HG03432 (cell line): ENCODE measurements at regions not wholly inside any gene's neighbourhood (a gene's known extent, or its start where the extent isn't known, plus 50 kb on each side); places are given as distances from the start of the nearest gene placed in this dataset.

Source experiments
- ATAC-seq: cut with Tn5 transposase; IDR thresholded peaks from one replicate; pipeline ENCODE4 v1.9.1; 2021; ENCODE audit warnings: mild to moderate bottlenecking, moderate library complexity; ENCODE audit not compliant: unreplicated experiment

DNA sequence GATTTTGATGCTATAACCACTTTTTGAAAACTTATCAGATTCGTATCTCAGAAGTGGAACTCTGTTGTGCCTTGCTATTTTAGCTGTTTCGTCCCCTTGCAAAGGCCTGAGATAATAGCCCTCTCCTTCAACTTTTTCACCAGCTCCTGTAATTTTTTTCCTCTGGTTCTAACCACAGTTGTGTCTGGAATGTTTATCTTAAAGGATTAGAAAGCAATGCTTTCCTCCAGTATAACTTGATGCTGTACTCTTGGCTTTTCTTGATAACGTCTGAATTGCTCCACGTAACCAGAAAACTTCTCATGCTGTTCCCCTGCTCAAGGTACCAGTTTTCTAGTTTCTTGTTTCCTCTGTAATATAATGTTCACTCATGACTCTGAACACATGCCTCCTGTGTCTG, 209.4 kb downstream of the DTWD2 start:
- no peak for ATAC-seq

DNA sequence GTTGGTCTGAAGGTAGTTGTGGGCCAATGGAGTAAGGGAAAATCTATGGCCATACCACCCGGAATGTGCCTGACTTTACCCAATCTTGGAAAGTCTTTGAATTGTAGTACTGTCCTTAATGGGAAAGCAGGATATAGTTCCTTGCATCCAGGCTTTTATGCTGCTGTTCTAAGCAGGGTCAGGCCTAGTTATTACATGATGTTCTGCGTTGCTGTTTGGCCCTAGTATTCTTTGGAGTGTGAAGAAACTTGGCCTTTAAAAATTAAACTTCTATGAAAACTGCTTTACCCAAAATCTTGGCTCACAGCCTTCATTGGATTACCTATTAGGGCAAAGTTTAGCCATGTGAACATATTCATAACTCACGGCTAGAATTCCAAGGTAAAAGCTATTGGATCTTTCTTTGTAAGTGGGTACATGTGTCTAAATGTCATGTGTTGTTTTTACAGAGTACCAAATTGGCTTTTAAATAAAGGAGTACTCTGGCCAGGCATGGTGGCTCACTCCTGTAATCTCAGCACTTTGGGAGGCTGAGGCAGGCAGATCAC, 211.1 kb downstream of the DTWD2 start:
- ATAC-seq: no peak

DNA sequence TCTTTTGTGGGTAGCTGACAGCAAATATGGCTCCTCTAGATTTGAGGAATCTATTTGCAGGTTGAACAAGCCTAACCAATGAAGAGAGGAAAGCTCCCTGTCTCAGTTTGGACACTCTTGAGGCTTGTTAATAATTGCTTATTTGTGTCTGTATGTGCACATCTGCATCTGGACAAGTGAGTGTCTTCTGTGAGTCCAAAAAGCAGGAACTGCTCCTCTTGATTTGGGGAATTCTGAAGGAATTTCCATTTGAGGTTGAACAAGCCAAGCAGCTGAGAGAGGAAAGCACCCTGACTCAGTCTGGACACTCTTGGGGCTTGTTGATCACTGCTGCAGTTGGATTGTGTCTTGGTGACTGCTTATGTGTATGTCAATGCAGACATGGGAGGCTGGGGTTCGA, 211.6 kb downstream of the DTWD2 start:
- ATAC-seq: peak; percentile 61

DNA sequence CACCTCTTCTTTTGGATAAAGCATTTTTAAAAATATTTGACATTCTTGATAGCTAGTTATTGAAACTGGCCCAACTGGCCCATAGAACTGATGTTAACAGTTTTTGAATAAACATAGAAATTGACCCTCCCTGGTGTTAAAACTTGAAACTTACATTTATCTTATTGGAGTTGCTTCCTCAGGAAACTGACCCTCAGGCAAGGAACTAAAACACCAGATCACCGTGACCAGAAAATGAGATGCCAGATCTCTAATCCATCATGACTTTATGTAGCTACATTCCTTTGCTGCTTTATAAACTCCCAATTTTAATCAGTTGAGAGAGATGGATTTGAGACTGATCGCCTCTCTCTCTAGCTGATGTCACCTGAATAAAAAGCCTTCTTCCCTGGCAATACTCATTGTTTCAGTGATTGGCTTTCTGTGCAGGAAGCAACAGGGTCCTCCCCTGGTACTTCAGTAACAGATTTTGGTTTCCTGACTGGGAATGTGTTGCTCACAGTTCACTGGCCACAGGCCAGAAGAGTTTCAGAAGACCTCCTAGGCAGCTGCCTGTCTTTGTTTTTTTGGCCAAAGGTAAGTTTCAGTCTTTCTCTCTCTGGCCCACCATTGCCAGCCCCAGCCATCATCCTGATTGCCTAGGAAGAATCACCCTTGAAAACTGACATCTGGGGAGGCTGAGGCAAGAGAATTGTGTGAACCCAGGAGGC, 212.4 kb downstream of the DTWD2 start:
- peak; percentile 60 for ATAC-seq

DNA sequence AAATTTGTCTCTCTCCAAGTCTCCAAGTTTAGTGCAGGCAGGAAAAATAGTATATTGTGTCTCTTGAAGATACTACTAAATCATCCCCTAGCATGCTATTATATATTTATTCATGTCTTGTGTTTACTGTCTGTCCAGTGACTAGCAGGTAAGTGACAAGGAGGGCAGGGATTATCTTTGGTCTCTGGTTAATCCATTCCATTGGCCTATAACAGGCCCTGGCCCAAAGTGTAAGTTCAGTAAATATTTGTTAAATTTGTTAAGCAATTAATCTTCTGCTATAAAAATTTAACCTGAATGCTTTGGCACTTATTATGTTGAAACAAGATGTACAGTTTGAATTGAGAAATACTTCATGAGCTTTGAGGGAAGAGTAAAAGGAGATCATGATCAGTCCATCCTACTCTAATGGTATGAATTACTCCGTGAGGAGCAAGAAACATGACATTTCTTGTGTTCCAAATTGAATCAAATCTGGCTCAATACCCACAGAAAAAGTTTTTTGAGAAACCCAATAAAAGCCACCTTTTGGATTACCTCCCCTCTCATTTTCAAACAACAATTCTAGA, 219.7 kb downstream of the DTWD2 start:
- ATAC-seq: no peak

DNA sequence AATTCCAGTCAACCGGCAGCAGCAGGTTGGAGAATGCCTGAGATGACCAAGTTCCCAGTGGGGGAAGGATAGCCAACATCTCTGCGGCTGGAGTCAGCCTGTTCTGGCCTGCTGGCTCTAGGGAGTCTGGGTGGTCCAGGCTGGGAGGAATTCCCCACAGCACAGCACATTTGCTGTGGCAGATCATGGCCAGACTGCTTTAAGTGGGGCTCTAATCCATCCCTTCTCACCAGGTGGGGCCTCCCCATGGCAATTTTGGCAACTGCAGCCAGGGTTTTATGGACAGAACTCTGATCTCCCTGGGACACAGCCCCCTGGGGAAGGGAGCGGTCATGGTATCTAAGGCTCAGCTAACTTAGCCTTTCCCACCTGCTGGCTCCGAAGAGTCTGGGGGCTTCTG, 226.1 kb downstream of the DTWD2 start:
- ATAC-seq: no peak

DNA sequence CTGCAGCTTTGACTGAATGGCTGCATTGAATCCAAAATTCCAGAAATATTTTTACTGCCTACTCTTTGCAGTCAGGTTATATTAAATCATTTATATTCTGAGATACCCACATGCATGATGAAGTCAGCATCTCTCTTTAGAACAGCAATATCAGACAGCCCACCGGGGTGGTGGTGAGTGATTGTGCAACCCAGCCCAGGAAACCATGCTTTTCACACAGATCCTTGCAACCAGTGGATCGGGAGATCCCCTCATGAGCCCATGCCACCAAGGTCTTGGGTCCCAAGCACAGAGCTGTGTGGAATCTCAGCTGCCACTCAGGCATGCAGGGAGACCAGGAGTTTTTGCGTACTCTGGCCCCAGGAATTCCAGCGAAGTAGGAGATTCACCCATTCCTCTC, 226.5 kb downstream of the DTWD2 start:
- no peak for ATAC-seq

DNA sequence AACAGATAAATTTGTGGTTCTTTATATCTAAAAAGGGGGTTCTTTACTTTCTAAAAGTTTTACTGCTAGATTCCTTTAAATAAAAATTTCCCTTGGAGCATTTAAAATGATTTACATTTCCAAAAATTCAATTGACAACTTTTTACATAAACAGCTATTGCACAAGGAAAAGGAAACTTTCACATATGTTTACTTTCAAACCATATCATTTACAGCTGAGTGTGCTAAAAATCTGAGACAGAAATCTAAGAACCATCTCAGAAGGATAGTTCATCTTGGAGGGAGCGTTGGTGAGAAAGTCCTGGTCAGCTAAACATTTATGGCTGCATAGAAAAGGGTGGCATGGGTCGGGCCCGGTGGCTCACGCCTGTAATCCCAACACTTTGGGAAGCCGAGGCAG, 235.4 kb downstream of the DTWD2 start:
- ATAC-seq: no peak

DNA sequence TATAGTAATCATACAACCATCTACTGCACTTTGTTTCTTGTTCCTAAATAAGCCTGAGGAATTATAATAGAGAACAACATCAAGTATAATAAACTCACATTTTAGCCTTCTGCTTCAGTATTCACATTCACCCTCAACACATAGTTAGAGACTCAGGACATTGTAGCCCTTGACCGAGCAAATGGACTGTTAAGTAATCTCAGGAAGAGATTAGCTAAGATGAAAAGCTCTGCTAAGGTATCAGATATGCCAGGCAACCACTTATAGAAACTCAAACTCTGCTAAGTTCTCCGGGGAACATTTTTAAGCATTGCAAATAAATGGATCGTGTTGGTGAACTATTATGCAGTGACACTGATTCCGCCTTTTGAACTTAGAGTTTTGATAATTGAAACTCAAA, 252.0 kb downstream of the DTWD2 start:
- no peak for ATAC-seq

DNA sequence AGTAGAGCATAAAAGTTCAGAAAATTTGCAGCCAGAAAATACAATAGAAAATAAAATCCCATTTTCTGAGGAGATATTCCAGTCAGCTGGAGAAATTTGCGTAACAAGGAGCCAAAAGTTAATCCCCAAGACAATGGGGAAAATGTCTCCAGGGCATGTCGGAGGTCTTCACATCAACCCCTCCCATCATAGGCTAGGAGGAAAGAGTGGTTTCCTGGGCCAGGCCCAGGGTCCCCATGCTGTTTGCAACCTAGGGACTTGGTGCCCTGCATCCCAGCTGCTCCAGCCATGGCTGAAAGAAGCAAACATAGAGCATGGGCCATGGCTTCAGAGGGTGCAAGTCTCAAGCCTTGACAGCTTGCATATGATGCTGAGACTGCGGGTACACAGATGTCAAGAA, 255.0 kb downstream of the DTWD2 start:
- no peak for ATAC-seq

DNA sequence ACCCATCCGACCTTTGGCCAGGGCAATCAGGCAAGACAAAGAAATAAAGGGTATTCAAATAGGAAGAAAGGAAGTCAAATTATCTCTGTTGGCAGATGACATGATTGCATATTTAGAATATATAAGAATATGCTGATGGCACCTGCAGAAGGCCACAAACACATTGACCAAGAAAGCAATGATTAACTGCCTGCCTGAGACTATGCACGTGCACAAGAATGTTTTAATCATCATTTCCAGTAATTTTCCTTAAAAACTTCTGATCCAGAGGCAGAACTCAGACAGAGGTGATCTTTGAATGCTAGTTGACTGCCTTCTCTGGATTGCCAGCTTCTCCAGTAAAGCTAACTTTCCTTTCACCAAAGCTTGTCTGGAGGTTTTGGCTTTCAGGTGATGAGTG, 260.2 kb downstream of the DTWD2 start:
- no peak for ATAC-seq

DNA sequence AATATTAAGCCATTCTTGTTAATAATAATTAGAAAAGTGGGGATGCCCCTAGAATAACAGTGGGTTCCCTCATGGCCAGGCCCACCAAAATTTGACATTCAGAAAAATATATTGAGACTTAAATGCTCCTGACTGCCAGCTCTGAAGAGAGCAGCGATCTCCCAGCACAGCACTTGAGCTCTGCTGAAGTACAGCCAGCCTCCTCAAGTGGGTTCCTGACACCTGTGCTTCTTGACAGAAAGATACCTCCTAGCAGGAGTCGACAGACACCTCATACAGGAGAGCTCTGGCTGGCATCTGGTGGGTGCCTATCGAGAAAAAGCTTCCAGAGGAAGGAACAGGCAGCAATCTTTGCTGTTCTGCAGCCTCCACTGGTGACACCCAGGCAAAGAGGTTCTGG, 261.5 kb downstream of the DTWD2 start:
- no peak for ATAC-seq

DNA sequence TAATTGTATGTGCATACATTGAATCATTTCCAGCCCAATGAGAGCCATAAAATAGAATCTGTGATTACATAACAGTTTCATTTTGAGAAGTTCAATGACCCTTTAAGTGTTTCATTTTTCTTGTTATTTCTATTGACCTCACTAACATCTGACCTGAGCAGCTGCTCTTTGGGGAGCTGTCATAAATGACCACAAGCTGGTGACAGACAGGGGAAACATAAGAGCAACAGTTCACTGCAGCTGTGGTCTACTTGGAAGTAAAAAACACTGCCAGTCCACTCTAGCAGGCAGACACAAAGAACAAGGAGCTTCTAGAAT, 265.4 kb downstream of the DTWD2 start:
- ATAC-seq: peak; percentile 82

DNA sequence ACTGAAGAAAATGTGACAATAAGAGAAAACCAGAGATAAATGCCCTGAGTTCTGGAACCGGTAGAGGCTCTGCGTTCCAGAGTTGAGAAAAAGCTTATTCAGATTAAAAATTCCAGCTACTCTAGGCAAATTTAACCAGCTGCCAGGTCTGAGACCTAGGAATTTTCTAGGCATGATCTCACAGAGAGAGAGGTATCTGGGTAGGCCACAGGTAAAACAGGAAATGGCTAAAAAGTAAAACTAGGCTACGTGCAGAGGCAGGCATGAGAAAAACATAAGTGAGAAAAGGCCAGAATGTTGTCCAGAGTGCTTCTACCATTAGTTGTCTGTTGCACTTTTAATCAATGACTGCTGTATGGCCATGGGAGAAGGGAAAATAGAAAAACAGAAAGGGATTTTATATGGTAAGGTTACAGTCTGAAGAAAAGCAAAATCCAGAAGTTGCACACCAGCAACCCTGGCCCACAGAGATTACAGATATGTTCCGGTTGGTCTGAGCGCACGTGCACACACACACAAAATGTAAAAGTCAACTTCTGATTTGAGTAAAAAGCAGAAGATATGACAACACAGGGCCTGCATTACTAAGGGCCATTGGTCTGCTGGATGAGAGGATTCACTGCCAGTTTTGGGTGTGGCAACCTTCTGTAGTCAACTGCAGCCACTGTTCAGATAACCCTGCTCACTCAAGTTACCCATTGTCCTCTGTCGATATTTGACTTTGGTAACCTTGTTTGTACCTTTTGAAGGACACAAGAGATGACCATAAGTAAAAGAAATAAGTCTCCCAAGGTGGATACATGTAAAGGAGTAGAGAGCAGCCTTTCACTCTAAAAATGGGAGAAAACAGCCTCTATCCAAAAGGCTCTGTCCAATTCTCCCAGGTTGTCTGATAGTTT, 266.0 kb downstream of the DTWD2 start:
- ATAC-seq: peak; percentile 68

DNA sequence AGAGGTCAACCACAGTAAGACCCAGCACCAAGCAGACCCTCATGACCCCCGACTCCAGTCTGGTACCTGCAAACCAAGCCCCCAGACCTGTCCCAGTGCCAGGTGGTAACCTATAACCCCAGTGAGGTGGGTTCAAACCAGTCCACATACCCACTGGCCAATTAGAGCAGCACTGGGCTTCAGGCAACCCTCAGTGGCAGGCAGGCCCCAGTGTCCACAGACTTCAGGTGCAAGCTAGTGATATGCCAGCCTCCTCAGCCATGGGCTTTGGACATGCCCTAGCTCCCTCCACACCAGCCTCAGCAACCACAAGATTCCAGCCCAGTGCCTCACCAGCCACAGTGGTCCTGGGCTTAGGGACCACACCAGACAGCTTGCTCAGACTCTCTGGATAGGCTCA, 276.6 kb downstream of the DTWD2 start:
- no peak for ATAC-seq

DNA sequence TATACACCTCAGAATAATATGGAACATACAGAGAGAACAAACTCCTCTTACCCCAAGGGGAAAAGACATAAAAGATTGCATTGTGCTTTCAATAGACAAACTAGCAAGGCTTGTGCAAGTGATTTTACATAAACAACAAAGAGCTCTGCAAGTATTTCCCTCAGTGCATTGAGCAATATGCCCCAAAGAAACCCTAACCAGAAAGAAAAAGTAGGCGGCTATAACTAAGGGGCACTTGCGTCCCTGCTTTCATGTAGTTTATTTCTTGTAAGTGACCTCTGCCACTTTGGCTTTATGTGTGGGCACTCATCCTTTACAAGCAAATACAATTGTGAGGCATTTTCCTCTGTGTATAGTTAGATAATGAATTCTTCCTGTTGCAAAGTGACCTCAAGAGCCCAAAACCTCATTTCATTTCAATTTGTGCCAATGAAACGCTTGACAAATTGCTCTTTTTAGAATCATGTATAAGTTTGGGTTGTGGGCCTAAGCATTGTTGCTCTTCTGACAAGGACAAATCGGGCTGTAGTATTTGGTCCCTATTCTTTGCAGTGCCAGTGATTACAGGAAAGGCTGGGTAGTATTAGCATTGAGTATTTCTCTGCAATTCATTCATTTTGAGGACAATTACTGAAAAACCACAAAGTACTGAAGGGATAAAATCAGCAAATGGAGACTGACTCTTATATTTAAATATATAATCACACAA, 282.2 kb downstream of the DTWD2 start:
- no peak for ATAC-seq

DNA sequence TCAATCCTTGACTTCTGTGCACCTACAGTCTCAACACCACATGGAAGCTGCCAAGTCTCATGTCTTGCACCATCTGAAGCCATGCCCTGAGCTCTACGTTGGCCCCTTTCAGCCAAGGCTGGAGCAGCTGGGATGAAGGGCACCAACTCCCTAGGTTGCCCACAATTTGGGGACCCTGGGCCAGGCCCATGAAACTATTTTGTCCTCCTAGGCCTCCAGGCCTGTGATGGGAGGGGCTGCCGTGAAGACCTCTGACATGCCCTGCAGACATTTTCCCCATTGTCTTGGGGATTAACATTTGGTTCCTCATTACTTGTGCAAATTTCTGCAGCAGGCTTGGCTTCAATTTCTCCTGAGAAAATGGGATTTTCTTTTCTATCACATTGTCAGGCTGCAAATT, 285.1 kb downstream of the DTWD2 start:
- no peak for ATAC-seq

DNA sequence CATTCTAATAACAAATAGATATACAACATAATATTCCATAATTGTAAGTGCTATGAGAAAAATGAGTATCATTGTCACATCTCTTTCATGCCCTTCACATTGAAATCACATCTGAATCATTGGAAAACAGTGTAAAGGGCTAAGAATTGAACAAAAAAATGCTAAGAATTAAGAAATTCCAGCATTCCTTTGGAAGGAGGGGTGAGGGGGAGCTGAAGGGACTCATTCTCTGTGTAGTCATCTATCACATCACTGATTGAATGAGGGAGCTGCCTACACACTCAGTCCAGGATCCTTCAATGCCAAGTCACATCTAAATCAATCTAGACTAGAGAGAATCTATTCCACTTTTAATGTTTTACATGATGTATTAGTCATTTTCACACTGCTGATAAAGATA, 286.6 kb downstream of the DTWD2 start:
- no peak for ATAC-seq

DNA sequence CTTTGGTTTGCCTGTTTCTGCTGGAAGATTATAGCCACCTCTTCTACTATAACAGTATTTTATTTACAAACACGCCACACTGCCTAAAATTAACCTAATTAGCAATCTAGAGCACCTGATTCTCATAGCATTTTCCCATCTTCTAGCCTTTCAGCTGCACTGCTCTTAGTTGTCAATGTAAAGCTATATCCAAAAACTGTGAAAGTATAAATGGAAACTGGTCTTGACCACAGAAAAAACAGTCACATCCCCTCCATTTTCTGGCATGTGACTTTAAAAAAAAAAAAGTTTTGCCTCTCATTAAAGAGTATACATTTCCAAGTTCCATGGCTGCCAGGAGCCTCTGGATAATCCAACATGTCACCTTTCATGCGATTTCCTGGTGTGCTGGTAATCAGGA, 287.8 kb downstream of the DTWD2 start:
- ATAC-seq: no peak

DNA sequence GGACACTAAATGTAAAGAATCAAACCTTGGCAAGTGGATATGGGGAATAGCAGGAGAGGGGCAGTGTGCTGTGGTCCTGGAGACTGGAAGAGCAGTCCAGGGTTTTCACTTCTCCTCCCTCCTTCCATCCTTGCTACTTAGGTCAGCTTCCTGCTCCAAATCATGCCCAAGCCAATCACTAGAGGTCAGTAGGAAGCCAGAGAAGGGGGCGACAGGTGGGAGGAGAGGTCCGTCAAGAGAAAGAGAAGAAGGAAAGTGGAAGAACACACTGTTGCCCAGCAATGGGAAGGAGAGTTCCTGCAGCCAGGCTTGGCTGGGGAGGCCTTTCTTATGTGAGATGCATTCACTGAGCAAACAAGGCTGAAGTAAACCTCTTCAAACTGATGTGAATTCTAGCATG, 289.6 kb downstream of the DTWD2 start:
- ATAC-seq: no peak

DNA sequence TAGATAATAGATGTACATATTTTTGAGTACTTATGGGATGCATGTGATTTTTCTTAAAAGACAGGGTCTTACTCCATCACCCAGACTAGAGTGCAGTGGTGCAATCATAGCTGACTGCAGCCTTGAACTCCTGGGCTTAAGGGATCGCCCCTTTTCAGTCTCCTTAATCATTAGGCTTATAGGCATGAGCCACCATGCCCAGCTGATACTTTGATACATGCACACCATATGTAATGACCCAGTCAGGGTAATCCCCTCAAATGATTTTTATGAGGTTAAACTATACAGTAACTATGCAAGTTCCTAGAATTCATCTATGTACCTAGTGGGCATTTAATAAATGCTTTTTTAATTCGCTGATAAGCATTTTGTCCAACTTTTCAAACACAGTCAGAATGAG, 292.3 kb downstream of the DTWD2 start:
- ATAC-seq: no peak
